ENCODE measurements at regions not wholly inside any gene's neighbourhood (a gene's known extent, or its start where the extent isn't known, plus 50 kb on each side); places are given as distances from the start of the nearest gene placed in this dataset.

DNA sequence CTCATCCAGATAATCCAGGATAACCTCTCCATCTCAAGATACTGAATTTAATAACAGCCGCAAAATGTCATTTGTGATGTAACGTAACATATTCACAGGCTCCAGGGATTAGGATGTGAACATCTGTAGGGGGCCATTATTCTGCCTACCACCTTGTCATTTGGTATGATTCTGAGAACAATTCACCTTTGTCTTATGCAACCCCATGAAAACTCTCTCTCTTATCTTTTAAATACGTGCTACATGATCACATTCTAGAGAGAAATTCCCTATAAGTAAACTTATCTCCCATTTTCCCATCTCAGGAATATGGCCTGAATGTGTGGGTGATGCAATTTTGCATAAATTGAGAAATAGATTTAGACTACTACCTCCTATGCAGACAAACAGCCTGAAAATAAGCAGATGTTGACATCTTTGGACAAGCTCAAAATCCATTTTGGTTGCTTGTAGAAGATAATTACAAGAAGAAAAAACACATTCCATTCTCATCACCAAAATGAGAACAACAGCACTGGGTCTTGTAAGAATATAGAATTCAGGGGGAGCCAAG is 255.4 kb upstream of the STXBP5 start:
- POLR2A ChIA-PET, result no interaction called here
- H3K27me3 ChIP-seq (replicated peaks in 1 of 2; ENCODE audit: control insufficient read depth in 2 of 2, insufficient read depth in 2 of 2, low read length in 1 of 2), result no peaks in the 10 kb centered on the region
- H3K9ac ChIP-seq (ENCODE audit: control insufficient read depth, insufficient read depth, low read length), result no peak overlapping the region
- BruUV-seq (replicated peaks), result no TSS peak
- no peaks in the 10 kb centered on the region for H3K36me3 ChIP-seq (ENCODE audit: control insufficient read depth in 2 of 2, insufficient read depth in 2 of 2, low read length in 1 of 2)
- in situ Hi-C loops (cut with MboI) (no loop called here), intact Hi-C loops (cut with micrococcal nuclease; ENCODE audit: unreplicated experiment) (no loop called here)
- TF ChIP-seq, protein P1, sequence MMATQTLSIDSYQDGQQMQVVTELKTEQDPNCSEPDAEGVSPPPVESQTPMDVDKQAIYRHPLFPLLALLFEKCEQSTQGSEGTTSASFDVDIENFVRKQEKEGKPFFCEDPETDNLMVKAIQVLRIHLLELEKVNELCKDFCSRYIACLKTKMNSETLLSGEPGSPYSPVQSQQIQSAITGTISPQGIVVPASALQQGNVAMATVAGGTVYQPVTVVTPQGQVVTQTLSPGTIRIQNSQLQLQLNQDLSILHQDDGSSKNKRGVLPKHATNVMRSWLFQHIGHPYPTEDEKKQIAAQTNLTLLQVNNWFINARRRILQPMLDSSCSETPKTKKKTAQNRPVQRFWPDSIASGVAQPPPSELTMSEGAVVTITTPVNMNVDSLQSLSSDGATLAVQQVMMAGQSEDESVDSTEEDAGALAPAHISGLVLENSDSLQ (IDR thresholded peaks at IDR 0.05), result no peak
- TF ChIP-seq CBX3 (IDR thresholded peaks at IDR 0.05; ENCODE audit: borderline replicate concordance, low read depth), result no peak
- TF ChIP-seq ZZZ3 (IDR thresholded peaks at IDR 0.05; ENCODE audit: control insufficient read depth, insufficient read length, low read depth), result no peak
- TF ChIP-seq, protein P2, sequence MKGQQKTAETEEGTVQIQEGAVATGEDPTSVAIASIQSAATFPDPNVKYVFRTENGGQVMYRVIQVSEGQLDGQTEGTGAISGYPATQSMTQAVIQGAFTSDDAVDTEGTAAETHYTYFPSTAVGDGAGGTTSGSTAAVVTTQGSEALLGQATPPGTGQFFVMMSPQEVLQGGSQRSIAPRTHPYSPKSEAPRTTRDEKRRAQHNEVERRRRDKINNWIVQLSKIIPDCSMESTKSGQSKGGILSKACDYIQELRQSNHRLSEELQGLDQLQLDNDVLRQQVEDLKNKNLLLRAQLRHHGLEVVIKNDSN (IDR thresholded peaks at IDR 0.05; ENCODE audit: borderline replicate concordance, extremely low read length, insufficient read depth, low read depth, low read length), result no peak
- TF ChIP-seq BCL11A (IDR thresholded peaks at IDR 0.05; ENCODE audit: low read depth, low read length), result no peak
- no peak for TF ChIP-seq JUND (IDR thresholded peaks at IDR 0.05; ENCODE audit: low read depth, low read length)
- TF ChIP-seq SP1 (IDR thresholded peaks at IDR 0.05; ENCODE audit: low read depth, low read length), result no peak
- no peak for TF ChIP-seq STAT1 (conservative IDR thresholded peaks at IDR 0.05)
- no peak for TF ChIP-seq SUPT20H (IDR thresholded peaks at IDR 0.05; ENCODE audit: borderline replicate concordance, control insufficient read depth, low read depth, low read length)
- no peak for TF ChIP-seq ASH2L (IDR thresholded peaks at IDR 0.05; ENCODE audit: borderline replicate concordance, low read depth)
- RAD21 ChIA-PET (ENCODE audit: unreplicated experiment), result no interaction called here
- CTCF ChIA-PET, result no interaction called here
- no peaks in the 10 kb centered on the region; the same call in 1 of the 2 replicates for H3K4me1 ChIP-seq (ENCODE audit: control insufficient read depth, insufficient read depth, low read length)
- DNase-seq (ENCODE audit: low read depth, low spot score) (no peak), ATAC-seq (no peak), FAIRE-seq (no peak)
- H3K4me3 ChIP-seq, result no peak overlapping the region
- H4K20me1 ChIP-seq (ENCODE audit: control insufficient read depth, insufficient read depth), result no peaks in the 10 kb centered on the region
- WGBS (ENCODE audit: insufficient coverage, insufficient replicate concordance, low lambda C conversion rate, missing lambda C conversion rate), result 54% methylated on average over 3 of the region's 3 CpGs
- no peak overlapping the region for H3K4me2 ChIP-seq (ENCODE audit: control insufficient read depth, insufficient read depth)
- H3K27ac ChIP-seq (ENCODE audit: control insufficient read depth, insufficient read depth), result no peak overlapping the region
- no peak overlapping the region for H2AFZ ChIP-seq (ENCODE audit: control insufficient read depth, low read depth, low read length)
- SMC1A ChIA-PET (ENCODE audit: uncharacterized antibody, unreplicated experiment), result no interaction called here
- no peaks in the 10 kb centered on the region for H3K79me2 ChIP-seq (ENCODE audit: control insufficient read depth, insufficient read depth, low read length)
- H3K9me3 ChIP-seq (replicated peaks; ENCODE audit: control insufficient read depth, insufficient read depth, low read length), result no peaks in the 10 kb centered on the region

All from GM12878 (cell line).